Heart right ventricle (tissue), 16 donors: ENCODE measurements at regions not wholly inside any gene's neighbourhood (a gene's known extent, or its start where the extent isn't known, plus 50 kb on each side); places are given as distances from the start of the nearest gene placed in this dataset.

ENCODE experiments used
- ATAC-seq, 8 donors: fragments of 200-7000 bp; cut with Tn5 transposase; one replicate each; pipeline ENCODE4 v1.9.1; 2020; ENCODE audit warnings: mild to moderate bottlenecking in 8 of 8, moderate library complexity in 8 of 8, moderate number of reproducible peaks in 1 of 8
- DNase-seq, 2 donors: peaks; one replicate each; pipeline ENCODE4 v3.0.0-alpha.2; 2020
- H3K27ac ChIP-seq, 10 donors: fragments of 200-600 bp; sonication (generic) in 2 of 10; one replicate each; pipeline versions ENCODE4 v1.5.0 to v1.8.0; 2020 to 2022; ENCODE audit warnings: mild to moderate bottlenecking in 3 of 10
- H3K27me3 ChIP-seq, 7 donors: fragments of 200-600 bp; one replicate each; pipeline ENCODE4 v1.8.0; 2021 to 2022; ENCODE audit warnings: mild to moderate bottlenecking in 2 of 7
- H3K36me3 ChIP-seq, 9 donors: fragments of 200-600 bp; sonication (generic) in 1 of 9; one replicate each; pipeline versions ENCODE4 v1.5.0 to v1.8.0; 2020 to 2022; ENCODE audit warnings: mild to moderate bottlenecking in 2 of 9
- H3K4me1 ChIP-seq, 9 donors: fragments of 200-600 bp; sonication (generic) in 1 of 9; one replicate each; pipeline versions ENCODE4 v1.5.0 to v1.8.0; 2020 to 2022; ENCODE audit warnings: mild to moderate bottlenecking in 4 of 9
- H3K4me3 ChIP-seq, 10 donors: fragments of 200-600 bp; sonication (generic) in 2 of 10; one replicate each; pipeline versions ENCODE4 v1.5.0 to v1.8.0; 2020 to 2022; ENCODE audit warnings: mild to moderate bottlenecking in 7 of 10, moderate library complexity in 2 of 10
- H3K9me3 ChIP-seq, 11 donors: fragments of 200-600 bp in 10 of 11; sonication (generic) in 2 of 11; one replicate each; pipeline versions ENCODE4 v1.5.0 to v1.8.0; 2013 to 2022; ENCODE audit warnings: mild to moderate bottlenecking in 2 of 11, control low read depth in 1 of 11, moderate library complexity in 1 of 11
- WGBS, 2 donors: extraction: QIAGEN DNeasy Blood & Tissue Kit; methylation state at CpG; one replicate each; pipeline ENCODE4 v1.1.7; 2013; ENCODE audit warnings: inconsistent platforms in 1 of 2; 5-methylcytosine and 5-hydroxymethylcytosine counted together
- intact Hi-C, 10 donors: fragments of 100-400 bp; cut with DNase I; formaldehyde crosslinking; loops; one replicate each; pipeline versions ENCODE4 v1.11.1 to v1.14.2; 2022
- TF ChIP-seq, protein P1 (sequence below), 9 donors: fragments of 200-600 bp; sonication (generic) in 2 of 9; IDR thresholded peaks; one replicate each; pipeline versions ENCODE4 v1.5.0 to v1.8.0; 2021 to 2022; ENCODE audit warnings: antibody characterized with exemption in 9 of 9, mild to moderate bottlenecking in 5 of 9, moderate library complexity in 1 of 9
- donor health status: Arrhythmogenic right ventricular cardiomyopathy.
- donor health status: ischemic (EF 13 %, LVEDD 7.1; RV severe dilation, severe dysfunction).
- donor health status: healthy with polysubstance abuse.
- donor health status: DM: no; HTN: yes; CAD: no.
- donor health status: DM: no; HTN: no; CAD: no.
- donor health status: ischemic (EF 25% LVEDD 6.9; RV normal size, moderate dysfunction).
- donor health status: ischemic (EF 25% LVEDD 5.7; RV mildly dilated, moderate dysfunction).
- donor health status: healthy.
- donor health status: DM: yes; HTN: yes; CAD: no.
- donor health status: Ischemic cardiomyopathy.
- donor health status: ischemic (EF 35%, LVEDD 5.7; RV mildly dilated, moderate dysfunction).
- donor health status: nonischemic (EF 11% LVEDD 7.7; RV severe dilation, severe dysfunction).
- donor health status: DM: yes; HTN: yes; CAD: no.
- donor health status: PGD.
- donor health status: ischemic (EF 29% LVEDD 5.4; RV normal size, mild dysfunction).
- donor health status: nonischemic (EF 23%, LVEDD 6.1; RV moderate dilation, normal function).

DNA sequence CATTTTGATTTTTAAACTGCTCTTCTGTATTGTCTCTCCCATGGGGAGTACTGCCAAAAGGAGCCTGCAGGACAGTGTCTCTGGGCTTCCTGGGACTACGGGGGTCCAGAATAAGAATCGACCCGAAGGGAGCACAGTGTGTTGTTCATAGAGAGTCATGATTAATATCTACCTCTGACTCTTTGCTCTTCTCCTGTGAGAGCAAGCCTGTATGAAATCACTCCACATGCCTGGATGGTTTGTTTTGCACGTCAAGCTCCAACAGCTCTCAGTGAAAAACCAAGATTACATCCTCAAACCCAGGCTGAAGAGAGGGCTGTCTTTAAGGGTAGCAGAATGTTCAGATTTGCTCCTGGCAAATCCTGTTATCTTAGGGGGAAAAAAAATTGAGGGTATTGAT, 1860.0 kb upstream of the WWC1 start:
- intact Hi-C loops, result no loop called here
- TF ChIP-seq, protein P1, sequence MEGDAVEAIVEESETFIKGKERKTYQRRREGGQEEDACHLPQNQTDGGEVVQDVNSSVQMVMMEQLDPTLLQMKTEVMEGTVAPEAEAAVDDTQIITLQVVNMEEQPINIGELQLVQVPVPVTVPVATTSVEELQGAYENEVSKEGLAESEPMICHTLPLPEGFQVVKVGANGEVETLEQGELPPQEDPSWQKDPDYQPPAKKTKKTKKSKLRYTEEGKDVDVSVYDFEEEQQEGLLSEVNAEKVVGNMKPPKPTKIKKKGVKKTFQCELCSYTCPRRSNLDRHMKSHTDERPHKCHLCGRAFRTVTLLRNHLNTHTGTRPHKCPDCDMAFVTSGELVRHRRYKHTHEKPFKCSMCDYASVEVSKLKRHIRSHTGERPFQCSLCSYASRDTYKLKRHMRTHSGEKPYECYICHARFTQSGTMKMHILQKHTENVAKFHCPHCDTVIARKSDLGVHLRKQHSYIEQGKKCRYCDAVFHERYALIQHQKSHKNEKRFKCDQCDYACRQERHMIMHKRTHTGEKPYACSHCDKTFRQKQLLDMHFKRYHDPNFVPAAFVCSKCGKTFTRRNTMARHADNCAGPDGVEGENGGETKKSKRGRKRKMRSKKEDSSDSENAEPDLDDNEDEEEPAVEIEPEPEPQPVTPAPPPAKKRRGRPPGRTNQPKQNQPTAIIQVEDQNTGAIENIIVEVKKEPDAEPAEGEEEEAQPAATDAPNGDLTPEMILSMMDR (IDR thresholded peaks at IDR 0.05), result no peak
- 27 to 31% methylated on average over 4 of the region's 4 CpGs for WGBS, 2 donors
- DNase-seq (no peak), ATAC-seq (no peak)
- Histone ChIP-seq H3K27ac (no peak overlapping the region), H3K9me3 (peaks cover 0 to 5% (median 0%) of the 10 kb centered on the region in 11 donors), H3K27me3 (peaks cover 0 to 3% (median 0%) of the 10 kb centered on the region in 7 donors), H3K4me3 (no peak overlapping the region), H3K36me3 (no peaks in the 10 kb centered on the region), H3K4me1 (no peaks in the 10 kb centered on the region)

DNA sequence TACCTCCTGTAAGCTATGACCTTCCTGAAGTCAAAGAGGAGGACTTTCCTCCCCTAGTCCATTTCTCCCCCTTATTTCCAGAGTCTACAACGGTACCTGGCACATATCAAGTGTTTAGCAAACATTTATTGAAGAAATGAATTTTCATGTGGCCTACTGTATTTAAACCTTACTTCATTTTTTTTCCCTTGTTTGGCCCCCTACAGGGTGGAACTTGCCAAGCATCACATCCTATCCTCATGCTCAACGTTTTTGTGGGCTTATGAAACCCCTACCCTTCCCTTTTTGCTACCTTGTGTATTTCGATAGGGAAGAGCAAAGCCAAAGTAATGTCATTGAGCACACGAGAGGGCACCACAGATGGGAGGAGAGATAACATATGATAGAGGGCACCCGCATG, 1857.8 kb upstream of the WWC1 start:
- no peak for DNase-seq
- H3K27me3 ChIP-seq, result no peaks in the 10 kb centered on the region
- WGBS, 2 donors, result 67 to 71% methylated on average over 5 of the region's 5 CpGs
- H3K9me3 ChIP-seq, result peaks cover 0 to 5% (median 0%) of the 10 kb centered on the region in 11 donors
- TF ChIP-seq, protein P1 (IDR thresholded peaks at IDR 0.05), result no peak
- no peaks in the 10 kb centered on the region for H3K36me3 ChIP-seq
- H3K4me3 ChIP-seq, result no peak overlapping the region
- H3K4me1 ChIP-seq, result no peaks in the 10 kb centered on the region
- ATAC-seq, result no peak
- no peak overlapping the region for H3K27ac ChIP-seq
- intact Hi-C loops, result no loop called here

DNA sequence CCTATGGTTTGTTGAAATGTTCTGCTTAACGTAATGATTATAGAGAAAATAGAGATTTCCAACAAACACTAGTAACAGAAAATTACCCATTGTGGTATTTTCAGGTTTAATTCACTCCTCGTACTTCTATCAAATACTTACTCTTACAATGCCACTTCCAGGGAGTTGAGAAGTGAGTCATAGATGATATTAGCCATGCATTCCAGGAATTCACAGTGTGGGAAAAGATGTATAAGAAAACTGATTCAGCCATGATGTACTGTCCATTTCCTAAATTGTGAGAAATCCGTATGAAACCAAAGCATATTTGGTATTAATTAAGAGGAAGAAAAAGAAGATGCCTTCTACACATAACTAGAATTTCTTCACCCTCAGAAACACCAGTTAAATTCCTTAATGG, 1854.6 kb upstream of the WWC1 start:
- Histone ChIP-seq H3K27me3 (no peaks in the 10 kb centered on the region), H3K4me3 (no peak overlapping the region), H3K36me3 (no peaks in the 10 kb centered on the region), H3K27ac (no peak overlapping the region), H3K9me3 (peaks cover 0 to 5% (median 0%) of the 10 kb centered on the region in 11 donors), H3K4me1 (no peaks in the 10 kb centered on the region)
- intact Hi-C loops, result no loop called here
- TF ChIP-seq, protein P1 (IDR thresholded peaks at IDR 0.05), result no peak
- DNase-seq, result no peak
- WGBS, 2 donors, result 61 to 72% methylated on average over 3 of the region's 3 CpGs
- ATAC-seq, result no peak

DNA sequence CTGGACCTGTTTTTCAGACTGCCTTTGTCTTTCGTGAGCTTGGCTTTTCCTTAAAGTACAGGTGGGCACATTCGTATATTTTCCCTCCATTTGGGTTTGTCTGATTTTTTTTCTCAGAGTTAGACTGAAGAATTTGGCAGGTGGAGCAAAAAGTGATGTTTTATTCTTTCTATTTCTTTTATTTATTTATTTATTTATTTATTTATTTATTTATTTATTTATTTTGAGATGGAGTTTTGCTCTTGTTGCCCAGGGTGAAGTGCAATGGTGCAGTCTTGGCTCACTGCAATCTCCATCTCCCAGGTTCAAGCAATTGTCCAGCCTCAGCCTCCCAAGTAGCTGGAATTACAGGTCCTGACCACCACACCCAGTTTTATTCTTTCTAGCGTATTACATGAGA, 1805.1 kb upstream of the WWC1 start:
- TF ChIP-seq, protein P1 (IDR thresholded peaks at IDR 0.05), result no peak
- intact Hi-C loops, result no loop called here
- no peak overlapping the region for H3K27ac ChIP-seq
- ATAC-seq (no peak), DNase-seq (no peak)
- no peaks in the 10 kb centered on the region for H3K36me3 ChIP-seq
- WGBS, 2 donors, result 93 to 97% methylated on average over 3 of the region's 3 CpGs
- H3K4me3 ChIP-seq, result no peak overlapping the region
- no peaks in the 10 kb centered on the region for H3K4me1 ChIP-seq
- H3K27me3 ChIP-seq, result no peaks in the 10 kb centered on the region
- peaks cover 0 to 21% (median 4%) of the 10 kb centered on the region in 11 donors for H3K9me3 ChIP-seq
